HG03457 (cell line): ENCODE measurements at regions not wholly inside any gene's neighbourhood (a gene's known extent, or its start where the extent isn't known, plus 50 kb on each side); places are given as distances from the start of the nearest gene placed in this dataset.
"Not testable (repeated sequence)": the region's sequence is repeated elsewhere in the genome, so short reads cannot be mapped to it uniquely, and the experiment has no call there.

Source experiments
- ATAC-seq: cut with Tn5 transposase; IDR thresholded peaks from one replicate; pipeline ENCODE4 v1.9.1; 2021; ENCODE audit warnings: moderate number of reproducible peaks; ENCODE audit not compliant: unreplicated experiment

DNA sequence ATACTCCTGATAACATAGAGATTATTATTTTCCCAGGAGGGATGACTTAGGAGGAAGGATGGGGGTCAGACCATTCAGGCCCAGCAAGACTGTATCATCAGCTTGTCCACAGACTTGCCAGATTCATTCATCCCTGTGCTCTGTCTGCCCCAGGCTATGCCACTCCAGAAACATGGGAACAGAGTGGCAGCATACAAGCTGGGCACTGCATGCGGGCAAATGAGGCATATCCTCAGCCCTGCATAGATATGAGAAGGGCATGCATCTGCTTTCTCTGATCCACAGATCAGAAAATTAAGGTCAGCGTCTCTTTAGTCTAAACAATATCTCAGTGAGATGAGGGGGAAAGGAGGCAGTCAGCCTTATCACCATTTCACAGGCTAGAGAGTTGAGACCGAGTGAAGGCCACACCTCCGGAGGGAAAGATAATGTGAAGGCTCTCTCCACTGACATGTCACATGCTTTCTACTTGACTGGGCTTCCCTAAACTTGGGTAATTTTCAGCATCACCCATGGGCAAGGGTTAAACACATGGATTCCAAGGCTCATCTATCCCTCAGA lies 140.5 kb downstream of the TFAP2B start:
- no peak for ATAC-seq

DNA sequence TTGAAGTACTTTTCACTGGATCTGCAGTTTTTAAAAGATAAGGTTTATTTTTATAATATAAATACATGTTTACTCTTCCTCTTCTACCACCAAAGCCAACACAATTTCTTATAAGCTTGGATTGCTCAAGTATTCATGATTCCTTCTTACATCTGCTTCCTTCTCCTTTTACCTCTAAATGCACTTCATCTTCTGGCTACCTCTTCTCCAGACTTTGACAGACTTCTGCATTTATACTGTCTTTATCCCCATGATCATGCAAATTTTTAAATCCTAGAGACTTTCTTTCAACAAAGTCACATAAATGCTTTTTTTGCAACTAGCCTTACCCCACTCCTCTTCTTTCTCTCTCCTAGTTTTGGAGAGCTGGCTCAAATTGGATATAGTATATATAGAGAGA lies 142.9 kb downstream of the TFAP2B start:
- ATAC-seq = no peak

DNA sequence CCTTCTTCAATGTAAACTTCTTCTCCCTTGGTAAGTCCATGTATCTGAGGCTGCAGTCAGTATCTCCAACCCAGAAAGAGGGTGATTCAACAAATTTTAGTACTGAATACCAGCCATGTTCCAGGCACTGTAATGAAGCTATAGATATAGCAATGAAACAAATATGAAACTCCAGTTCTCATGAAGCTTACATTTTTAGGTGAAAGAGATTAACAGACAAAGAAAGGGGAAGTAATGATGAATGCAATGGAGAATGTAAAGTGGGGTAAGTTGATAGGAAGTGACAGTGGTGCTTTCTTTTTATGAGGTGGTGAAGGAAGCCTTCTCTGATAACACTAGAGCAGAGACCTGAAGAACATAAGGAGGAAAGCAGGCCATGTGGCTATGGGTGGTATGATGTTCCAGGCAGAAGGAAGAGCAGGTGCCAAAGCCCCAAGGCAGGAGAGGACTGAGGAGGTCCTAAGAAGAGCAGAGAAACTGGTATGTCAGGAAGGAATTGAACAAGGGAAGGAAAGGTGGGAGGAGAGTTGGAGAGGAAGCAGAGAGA lies 143.6 kb downstream of the TFAP2B start:
- no peak for ATAC-seq

DNA sequence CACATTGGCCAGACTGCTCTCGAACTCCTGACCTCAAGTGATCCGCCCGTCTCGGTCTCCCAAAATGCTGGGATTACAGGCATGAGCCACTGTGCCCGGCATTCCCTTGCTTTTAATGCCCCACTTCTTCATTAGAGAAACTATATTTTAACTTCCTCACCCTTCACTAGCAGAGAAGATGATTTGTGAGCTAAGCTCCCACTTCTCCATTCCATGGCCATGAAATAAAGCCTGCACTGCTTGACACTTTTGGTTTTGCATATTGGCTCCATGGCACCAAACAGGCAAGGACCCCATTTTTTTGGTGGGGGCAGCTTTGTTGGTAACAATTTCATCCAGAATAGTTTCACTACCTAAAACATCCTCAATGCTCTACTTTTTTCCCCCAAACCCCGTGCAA lies 145.3 kb downstream of the TFAP2B start:
- ATAC-seq = no peak

DNA sequence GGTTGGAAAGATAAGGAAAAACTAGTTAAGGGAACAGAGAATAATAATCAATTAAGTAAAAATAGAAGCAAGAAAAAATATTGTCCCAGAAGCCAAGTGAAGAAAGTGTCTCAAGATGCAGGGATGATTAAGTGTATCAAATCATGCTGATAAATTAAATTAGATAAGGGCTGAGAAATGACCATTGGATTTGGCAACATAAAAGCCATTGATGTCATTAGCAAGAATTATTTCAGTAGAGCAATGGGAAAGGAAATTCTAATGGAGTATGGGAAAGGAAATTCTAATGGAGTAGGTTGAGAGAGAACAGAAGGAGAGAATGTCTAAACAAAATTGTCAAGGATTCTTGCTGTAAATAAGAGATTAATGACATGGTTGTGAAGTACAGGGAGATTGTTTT lies 146.8 kb downstream of the TFAP2B start:
- ATAC-seq = no peak

DNA sequence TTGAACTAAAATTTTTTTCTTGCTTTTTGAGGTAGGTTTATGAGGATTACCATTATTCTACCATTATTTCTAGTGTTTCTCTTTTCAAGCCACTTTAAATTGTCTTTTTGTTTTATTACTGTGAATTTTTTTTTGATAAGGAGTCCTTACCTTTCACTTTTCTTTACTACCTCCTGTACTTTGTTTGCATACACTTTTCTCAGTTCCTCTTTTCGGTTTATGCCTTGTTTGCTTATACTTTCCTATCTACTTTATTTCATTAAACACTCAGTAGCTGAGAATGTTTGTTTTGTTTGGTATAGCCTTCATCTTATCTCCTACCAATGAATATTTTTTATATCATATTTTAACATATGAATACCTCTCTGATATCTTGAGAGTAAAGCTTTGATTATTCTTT lies 147.9 kb downstream of the TFAP2B start:
- peak; percentile 84 for ATAC-seq

DNA sequence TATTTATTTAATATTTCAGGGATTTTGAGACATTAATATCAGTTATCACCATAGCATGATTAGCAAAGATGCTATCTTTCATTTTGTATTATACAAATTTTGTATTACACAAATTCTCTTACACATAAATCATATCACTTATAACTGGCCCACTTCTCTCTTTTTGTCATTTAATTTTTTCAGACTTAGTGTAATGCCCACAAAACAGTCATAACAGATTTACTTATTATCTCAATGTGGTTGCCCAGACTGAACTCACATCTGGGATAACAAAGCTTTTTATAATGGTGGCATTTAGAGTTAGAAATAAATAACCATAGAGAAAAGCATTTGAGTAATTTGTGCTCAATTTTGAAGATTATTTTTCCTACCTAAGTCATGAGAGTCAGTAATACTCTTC lies 148.3 kb downstream of the TFAP2B start:
- no peak for ATAC-seq

DNA sequence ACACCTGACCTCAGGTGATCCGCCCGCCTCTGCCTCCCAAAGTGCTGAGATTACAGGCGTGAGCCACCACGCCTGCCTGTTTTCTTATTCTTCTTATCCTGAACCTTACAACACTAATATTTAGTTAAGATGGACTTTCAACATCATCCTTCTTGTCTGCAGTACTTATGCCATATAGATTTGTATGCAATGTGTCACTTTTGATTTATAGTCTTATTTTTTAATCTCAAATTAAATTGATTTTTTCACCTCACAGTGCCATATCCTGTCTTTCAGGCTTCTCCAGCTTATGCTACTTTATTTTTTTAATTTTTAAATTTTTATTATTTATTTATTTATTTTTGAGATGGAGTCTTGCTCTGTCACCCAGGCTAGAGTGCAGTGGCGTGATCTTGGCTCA lies 149.6 kb downstream of the TFAP2B start:
- ATAC-seq = not testable (repeated sequence)

DNA sequence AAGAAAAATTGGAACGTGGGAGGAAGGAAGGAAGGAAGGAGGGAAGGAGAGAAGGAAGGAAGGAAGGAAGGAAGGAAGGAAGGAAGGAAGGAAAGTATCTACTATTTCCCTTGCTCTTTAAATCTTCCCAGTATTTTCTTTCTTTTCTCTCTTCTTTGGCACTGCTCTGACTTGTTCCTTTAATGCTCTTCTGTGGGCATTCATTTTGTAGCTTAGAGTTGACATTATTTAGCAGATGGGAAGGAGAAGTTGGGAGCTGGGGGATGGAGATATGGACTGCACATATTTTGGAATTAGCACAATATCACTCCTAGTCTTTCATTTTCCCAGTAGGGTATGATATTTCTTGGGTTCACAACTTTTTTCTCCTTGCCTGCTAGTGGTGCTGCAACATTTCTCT lies 152.2 kb downstream of the TFAP2B start:
- no peak for ATAC-seq

DNA sequence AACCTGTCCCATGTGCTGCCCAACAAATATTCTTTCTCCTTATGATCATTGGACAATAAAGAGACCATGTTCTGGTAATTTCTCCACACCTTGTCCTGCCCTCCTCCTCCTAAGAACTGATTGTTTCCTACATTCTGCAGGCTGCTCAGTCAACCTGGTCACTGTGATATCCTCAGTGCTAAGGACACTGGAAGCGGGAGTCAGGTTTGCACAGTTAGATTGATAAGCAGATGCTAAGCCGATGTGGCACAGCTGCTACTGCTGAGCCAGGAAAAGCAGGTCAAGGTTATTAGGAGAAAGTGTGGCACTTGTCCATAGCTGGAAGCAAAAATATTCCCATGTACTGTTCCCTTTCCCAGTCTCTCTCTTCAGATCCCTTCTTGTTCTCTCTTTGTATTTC lies 154.8 kb downstream of the TFAP2B start:
- ATAC-seq = no peak

DNA sequence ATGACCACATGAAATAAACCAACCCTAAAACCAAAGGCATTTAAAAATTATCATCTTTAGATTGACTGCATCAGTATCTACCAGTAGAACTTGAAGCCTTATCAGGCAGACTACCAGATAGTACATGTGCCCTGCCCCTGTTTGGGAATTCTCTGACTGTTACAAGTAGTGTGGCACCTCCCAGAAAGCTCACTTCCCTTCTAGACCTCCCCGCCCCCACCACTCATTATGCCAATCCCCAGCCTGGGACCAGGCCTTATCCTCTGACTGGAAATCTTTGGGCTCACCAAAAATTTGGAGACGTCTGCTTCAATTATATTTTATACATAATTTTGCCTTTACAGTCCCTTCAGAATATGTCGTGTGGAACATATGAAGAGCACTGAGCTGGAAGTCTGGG lies 155.6 kb downstream of the TFAP2B start:
- ATAC-seq = no peak

DNA sequence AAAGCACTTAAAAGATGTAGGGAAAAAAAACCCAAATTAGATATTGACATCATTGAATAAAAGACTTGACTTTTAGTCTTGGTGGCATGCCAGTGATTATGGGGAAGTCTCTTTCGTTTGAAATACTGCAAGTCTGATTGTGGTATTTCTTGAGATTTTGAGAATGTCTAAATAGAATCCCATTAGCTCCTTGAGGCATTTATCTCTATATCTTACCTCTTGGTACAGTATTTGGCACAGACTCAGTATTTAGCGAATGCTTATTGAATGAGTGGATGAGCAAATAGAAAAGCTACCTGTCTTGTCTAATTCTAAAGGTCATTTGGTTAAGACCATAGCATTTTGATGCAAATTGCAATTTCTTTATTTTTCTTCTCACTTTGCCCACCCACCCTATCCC lies 156.5 kb downstream of the TFAP2B start:
- no peak for ATAC-seq

DNA sequence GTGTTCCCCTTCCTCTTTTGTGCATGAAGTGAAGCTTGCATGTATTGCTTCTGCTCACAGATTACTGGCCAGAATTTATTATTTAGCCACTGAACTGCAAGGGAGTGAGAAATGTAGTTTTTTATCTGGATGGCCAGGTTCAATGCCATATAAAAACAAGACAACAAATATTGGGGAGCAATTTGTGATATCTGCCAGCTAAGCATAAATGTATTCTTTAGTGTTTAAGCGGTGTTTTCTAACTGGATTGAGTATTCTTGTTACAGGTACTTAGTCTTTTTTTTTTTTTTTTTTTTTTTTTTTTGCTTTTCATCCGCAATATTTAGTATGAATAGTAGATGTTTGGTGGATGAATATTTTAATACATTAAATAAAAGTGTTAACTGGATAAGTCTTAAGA lies 158.2 kb downstream of the TFAP2B start:
- no peak for ATAC-seq

DNA sequence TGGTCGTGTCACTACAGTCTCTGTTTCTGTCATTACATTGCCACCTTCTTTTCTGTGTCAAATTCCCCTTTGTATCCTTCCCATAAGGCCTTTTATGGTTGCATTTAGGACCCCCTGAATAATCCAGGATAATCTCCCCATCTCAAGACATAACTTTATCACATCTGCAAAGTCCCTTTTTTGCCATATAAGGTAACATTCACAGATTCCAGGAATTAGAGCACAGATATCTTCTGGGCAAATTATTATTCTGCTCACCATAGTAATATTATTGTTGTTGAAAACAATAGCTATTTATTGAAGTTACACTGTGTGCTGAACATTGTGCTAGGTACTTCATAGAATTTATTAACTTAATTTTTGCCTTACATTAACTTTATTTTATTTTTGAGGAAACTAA lies 159.1 kb downstream of the TFAP2B start:
- ATAC-seq = no peak

DNA sequence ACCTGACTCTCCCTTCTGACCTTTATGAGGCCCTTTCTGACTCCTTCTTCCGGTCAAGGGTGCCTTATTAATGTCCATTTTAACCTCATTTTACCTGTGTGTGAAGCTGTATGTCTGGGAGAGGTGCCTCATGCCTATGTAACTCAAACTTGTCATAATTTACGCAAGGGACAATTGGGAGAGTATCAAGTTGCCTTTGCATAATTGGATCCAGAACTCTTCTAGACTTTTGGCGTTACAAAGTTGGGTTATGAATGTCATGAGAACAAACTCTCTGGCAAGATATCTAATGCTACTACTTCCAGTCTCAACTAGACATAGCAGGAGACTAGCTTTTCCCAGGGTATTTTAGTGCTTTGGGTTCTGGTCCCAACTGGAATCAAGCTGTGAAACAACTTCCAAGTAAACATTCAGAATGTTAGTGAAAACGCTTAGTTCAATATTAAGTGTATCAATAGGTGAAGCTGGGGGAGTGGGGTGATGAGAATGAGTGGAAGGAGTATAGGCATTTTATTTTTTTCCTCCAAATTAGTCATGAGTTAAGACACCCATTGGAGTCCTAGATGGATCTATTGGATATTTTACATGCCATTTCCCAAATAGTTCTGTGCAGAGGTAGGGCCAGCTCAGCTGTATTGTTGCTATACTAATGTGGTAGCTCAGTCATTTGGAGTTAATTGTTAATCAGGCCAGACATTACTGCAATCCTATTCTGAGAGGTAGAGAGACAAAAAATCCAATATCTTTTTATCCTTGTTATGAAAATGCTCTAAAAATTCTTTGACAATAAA lies 159.9 kb downstream of the TFAP2B start:
- no peak for ATAC-seq

DNA sequence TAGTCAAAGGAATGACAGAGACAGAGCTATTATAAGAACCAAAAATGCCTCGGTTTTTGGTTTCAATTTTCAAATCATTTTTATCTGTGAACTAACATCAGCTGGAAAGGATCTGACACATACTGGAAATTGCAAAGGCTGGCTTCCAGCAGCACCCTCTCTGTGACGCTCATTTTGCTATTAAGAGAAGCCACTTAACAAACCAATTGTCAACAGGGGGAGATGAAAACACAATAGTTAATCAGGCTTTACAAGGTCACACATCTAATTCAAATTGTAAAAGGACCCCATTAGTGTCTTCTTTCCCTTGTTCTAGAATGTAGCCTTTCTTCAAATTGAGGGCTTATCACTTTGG lies 160.5 kb downstream of the TFAP2B start:
- no peak for ATAC-seq

DNA sequence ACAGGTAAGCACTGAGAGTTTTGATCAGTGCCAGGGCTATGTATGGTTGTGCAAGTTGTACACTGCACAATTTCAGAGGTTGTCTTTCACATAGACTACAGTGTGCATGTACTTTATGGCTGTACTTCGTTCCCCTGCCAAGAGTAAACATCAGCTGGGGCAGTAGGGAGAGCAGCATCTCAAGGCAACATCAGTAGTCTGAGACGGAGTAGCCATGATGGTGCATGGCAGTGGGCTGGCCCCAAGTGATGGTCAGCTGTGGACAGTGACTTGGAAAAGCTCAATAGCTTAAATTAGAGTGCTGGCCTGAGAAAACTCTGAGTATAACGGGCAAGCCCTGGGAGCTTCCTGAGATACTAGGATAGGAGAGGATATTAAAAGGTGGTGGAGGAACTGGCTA lies 165.5 kb downstream of the TFAP2B start:
- no peak for ATAC-seq

DNA sequence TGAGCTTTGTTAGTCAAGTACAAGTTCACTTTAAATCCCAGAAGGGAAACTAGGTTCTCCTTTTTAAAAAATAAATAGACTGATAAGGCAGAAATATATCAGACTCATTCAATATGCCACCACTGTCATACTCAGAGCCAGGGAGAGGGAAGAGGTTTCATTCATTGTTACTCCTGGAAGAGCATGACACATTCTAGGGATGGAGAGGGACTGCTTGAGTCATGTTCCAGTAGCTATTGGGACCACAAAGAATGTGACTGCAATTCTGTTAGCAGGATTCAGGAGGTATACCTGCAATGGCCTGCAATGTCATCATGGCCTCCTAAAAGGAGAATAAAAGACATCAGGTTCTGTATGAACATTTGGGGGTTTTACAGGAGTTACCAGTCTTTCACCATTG lies 167.6 kb downstream of the TFAP2B start:
- no peak for ATAC-seq

DNA sequence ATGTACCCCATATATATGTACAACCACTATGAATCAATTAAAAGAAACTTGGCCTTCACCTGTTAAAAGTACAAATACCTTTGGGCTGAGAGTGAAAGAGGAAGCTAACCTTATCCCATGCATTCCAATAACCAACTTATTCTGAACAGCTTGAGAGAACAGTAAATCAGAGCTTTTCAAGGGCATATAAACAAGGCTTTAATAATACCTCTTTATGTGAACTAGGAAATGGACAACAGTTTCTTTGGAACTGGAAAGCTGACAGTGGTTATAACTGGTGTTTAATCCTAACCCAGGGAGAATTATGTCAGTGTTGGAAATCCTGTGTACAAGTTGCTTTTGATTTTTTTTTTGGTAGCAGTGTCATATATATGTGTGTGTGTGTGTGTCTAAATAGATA lies 170.5 kb downstream of the TFAP2B start:
- ATAC-seq = no peak

DNA sequence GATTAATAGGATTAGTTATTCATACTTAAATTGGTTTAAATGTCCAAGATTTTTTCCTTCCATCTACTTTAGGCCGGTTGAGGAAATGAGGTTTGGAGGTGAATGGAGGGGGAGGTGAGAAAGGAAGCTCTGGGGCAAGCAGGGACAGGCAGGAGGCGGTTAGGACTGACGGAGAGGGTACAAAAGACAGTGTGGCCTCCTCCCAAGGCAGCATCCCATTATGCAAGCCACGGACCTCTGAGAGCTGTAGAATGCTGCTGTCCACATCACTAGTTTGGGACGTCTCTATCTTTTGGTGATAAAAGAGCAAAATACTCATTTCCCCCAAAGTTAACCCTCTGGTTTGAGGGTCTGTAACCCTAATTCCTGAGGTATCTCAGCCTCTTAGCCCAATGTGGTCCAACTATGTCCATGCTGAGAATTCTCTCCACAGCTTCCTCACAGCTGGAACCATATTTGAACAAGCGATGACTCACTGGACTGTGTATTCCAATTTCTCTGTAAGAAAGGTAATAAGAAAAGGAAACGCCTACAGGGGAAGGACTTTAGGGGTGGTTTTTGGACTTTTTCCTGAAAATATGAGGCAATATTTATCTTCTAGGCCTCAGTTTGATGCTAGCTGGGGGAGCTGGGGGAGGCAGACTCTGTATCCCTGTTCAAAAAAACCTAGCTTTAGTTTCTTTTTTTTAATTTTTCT lies 172.2 kb downstream of the TFAP2B start:
- ATAC-seq = no peak

DNA sequence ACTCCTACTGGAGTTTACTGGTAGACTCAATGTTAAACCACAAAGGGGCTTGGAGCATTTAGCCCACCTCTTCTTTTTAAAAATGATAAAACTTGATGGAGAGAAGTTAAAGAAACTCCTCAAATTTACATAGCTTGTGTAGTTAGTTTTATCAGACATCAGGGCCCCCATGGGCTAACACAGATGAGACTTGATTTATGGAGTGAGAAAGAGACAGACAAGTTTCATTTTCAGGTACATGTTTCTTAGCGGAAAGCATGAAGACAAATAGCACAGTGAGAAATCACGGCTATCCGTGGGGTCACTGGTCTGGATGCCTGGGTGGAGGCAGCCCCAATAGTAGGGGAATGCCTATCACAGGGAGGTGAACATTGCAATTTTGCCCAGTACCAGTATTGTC lies 173.6 kb downstream of the TFAP2B start:
- no peak for ATAC-seq
